ENCODE measurements at regions not wholly inside any gene's neighbourhood (a gene's known extent, or its start where the extent isn't known, plus 50 kb on each side); places are given as distances from the start of the nearest gene placed in this dataset.

DNA sequence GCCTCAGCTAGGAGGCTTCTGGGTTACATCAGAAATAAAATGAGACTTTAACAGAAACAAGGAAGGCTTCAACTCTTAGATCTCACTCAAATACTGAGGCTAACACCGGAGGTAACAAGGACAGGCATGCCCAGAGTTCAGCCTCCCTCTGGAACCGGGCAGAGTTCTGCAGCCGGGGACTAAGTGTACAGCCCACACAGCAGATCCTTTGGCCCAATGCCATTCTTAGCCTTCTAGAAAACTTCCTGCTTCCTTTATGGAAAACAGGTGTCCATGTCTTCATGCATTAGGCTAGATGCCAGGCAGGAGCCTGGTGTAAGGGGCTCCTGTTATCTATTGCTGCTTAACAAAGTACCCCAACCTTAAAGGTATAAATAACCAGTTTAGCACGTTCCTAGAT lies 369.7 kb downstream of the BCOR start:
- no peaks in the 10 kb centered on the region for H3K36me3 Mint-ChIP-seq (ENCODE audit: low read depth)
- no peak for ATAC-seq (ENCODE audit: low read depth)
- no peak overlapping the region for H3K27ac Mint-ChIP-seq
- no peaks in the 10 kb centered on the region for H3K9me3 Mint-ChIP-seq
- no peak for DNase-seq
- peaks cover 5% of the 10 kb centered on the region for H3K4me1 Mint-ChIP-seq
- intact Hi-C loops (cut with micrococcal nuclease): no loop called here
- POLR2A ChIA-PET: no interaction called here
- CTCF ChIA-PET: no interaction called here
- TF ChIP-seq, protein P1, sequence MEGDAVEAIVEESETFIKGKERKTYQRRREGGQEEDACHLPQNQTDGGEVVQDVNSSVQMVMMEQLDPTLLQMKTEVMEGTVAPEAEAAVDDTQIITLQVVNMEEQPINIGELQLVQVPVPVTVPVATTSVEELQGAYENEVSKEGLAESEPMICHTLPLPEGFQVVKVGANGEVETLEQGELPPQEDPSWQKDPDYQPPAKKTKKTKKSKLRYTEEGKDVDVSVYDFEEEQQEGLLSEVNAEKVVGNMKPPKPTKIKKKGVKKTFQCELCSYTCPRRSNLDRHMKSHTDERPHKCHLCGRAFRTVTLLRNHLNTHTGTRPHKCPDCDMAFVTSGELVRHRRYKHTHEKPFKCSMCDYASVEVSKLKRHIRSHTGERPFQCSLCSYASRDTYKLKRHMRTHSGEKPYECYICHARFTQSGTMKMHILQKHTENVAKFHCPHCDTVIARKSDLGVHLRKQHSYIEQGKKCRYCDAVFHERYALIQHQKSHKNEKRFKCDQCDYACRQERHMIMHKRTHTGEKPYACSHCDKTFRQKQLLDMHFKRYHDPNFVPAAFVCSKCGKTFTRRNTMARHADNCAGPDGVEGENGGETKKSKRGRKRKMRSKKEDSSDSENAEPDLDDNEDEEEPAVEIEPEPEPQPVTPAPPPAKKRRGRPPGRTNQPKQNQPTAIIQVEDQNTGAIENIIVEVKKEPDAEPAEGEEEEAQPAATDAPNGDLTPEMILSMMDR (IDR thresholded peaks at IDR 0.05): no peak
- H3K27me3 Mint-ChIP-seq: peaks cover 11% of the 10 kb centered on the region
- H3K4me3 Mint-ChIP-seq: no peak overlapping the region

DNA sequence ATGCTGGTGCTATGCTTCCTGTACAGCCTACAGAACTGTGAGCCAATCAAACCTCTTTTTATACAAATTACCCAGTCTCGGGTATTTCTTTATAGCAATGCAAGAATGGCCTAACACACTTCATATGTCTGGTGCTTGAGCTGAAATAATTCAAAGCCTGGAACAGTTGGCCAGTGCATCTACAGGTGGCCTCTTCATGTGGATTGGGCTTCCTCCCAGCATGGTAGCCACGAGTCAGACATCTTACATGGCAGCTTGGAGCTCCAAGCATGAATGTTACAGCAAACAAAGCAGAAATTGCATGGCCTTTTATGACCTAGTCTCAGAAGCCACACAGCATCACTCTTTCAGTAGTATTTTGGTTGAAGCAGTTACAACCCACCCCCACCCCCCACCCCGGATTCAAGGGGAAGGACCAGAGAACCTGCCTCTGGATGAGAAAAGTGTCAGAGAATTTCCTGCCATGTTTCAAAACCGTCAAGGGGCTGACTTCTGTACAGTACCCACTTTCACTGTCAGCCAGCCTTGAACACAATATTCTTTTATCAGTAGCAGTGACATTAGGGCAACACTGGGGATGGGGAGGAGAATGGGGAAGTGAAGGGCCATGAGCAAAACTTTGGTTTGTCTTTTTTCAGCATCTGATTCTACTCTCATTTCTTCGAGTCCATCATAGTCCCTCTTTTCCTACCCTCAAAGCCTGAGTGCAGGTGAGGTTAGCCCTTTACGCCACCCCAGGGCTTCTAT lies 368.7 kb downstream of the BCOR start:
- no peak overlapping the region for H3K4me3 Mint-ChIP-seq
- TF ChIP-seq, protein P1 (IDR thresholded peaks at IDR 0.05): no peak
- no peaks in the 10 kb centered on the region for H3K9me3 Mint-ChIP-seq
- POLR2A ChIA-PET: no interaction called here
- no peak overlapping the region for H3K27ac Mint-ChIP-seq
- H3K27me3 Mint-ChIP-seq: peaks cover 11% of the 10 kb centered on the region
- H3K4me1 Mint-ChIP-seq: peaks cover 5% of the 10 kb centered on the region
- intact Hi-C loops (cut with micrococcal nuclease): no loop called here
- ATAC-seq (ENCODE audit: low read depth): no peak
- no peak for DNase-seq
- CTCF ChIA-PET: no interaction called here
- no peaks in the 10 kb centered on the region for H3K36me3 Mint-ChIP-seq (ENCODE audit: low read depth)

DNA sequence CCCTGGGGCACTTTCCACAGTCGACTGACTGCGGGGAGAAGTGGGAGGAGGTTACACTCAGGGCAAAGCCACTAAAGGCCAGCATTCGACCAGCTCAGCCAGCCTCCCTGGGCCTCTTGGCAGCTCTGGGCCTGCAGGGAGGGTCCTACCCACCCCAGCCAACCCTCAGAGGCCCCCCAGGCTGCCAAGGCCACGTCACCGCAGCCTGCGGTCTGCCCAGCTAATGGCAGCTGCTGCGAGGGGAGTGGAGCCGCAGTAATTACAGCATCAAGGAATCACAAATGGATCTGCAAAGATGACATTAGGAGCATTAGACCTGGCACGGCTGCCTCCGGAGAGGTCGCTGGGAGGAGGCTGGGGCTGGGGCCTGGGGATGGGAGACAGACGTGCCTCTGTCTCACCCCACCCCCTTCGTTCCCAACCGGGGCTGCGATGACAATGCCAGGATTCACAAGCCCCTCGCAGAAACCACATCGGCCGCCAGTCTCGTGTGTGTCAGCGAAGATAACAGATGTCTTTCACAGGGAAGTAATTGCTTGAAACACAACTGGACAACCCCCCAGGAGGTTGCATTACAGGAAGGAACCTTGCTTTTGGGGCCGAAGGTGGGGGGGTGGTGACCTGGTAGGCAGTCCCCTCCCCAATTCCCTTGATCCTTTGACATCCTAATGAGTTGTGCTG lies 367.6 kb downstream of the BCOR start:
- TF ChIP-seq, protein P1 (IDR thresholded peaks at IDR 0.05): no peak
- POLR2A ChIA-PET: interaction anchor here (1.0 kb wide), 1 partner anchor 367 kb away, joined by 7 read pairs; no protein-coding TSS in a partner anchor
- CTCF ChIA-PET: interaction anchor here (1.0 to 1.7 kb wide), 4 partner anchors 438 to 810 kb away, joined by 4 to 8 read pairs (median 6); no protein-coding TSS in a partner anchor
- no peaks in the 10 kb centered on the region for H3K36me3 Mint-ChIP-seq (ENCODE audit: low read depth)
- ATAC-seq (ENCODE audit: low read depth) (no peak), DNase-seq (no peak)
- H3K27ac Mint-ChIP-seq: no peak overlapping the region
- peaks cover 5% of the 10 kb centered on the region for H3K4me1 Mint-ChIP-seq
- H3K27me3 Mint-ChIP-seq: peaks cover 8% of the 10 kb centered on the region
- intact Hi-C loops (cut with micrococcal nuclease): loop anchor here (1.0 to 10.0 kb wide), 8 partner anchors 277 to 812 kb away; partner anchors contain the start of gene BCOR
- no peak overlapping the region for H3K4me3 Mint-ChIP-seq
- H3K9me3 Mint-ChIP-seq: no peaks in the 10 kb centered on the region

DNA sequence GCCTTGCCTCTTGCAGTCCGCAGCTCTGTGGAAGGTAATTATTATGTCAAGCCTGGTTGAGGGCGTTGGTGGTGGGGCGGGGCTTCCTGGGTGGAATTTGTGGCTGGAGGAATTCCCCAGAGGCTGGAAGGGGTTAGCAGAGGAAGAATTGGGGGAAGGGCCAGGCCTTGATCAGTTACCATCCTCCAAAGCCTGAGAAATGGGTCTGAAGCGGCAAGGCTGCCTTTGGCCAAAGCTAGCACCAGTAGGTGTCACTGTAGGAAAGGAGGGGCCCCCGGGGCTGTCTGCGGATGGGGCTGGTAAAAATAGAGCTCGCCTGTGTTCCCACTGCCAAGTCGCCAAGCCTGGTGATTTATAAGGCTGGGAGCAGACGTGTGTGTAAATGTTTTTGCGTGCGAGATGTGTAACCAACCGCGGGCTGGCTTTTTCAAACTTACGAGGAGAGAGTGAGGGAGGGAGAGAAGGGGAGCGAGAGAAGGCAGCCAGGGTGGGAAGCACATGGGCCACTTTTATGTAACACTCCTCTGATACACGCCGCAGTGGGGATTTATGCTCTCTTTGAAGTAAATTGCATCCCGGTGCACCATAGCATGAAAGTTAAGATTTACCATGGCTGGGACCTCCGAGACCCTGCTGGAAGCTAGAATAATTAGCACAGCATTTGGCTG lies 367.0 kb downstream of the BCOR start:
- intact Hi-C loops (cut with micrococcal nuclease): loop anchor here (1.0 to 10.0 kb wide), 8 partner anchors 277 to 812 kb away; partner anchors contain the start of gene BCOR
- ATAC-seq (ENCODE audit: low read depth) (peak; percentile 64), DNase-seq (no peak)
- Mint-ChIP-seq H3K27me3 (peaks cover 8% of the 10 kb centered on the region), H3K27ac (no peak overlapping the region), H3K36me3 (ENCODE audit: low read depth) (no peaks in the 10 kb centered on the region), H3K4me3 (peak overlapping the region; percentile 53), H3K4me1 (peaks cover 5% of the 10 kb centered on the region), H3K9me3 (no peaks in the 10 kb centered on the region)
- ChIA-PET CTCF (interaction anchor here (0.6 to 1.7 kb wide), 6 partner anchors 318 to 809 kb away, joined by 3 to 8 read pairs (median 4); no protein-coding TSS in a partner anchor), POLR2A (interaction anchor here (0.6 to 1.9 kb wide), 4 partner anchors 84 to 446 kb away, joined by 3 to 7 read pairs (median 6); no protein-coding TSS in a partner anchor)
- TF ChIP-seq, protein P1 (IDR thresholded peaks at IDR 0.05): no peak
